HEK293 (cell line): ENCODE measurements at regions not wholly inside any gene's neighbourhood (a gene's known extent, or its start where the extent isn't known, plus 50 kb on each side); places are given as distances from the start of the nearest gene placed in this dataset.

Experiments
- CTCF ChIA-PET: fragments of 350-600 bp; formaldehyde crosslinking; extraction: SDS; loops from one replicate; lab custom pipeline; 2021; ENCODE audit warnings: antibody characterized with exemption; lab: Yijun Ruan, JAX
- POLR2A ChIA-PET: fragments of 300-600 bp; formaldehyde crosslinking; extraction: SDS; loops from one replicate; lab custom pipeline; 2020; ENCODE audit warnings: antibody characterized with exemption, inconsistent platforms; lab: Yijun Ruan, JAX
- H3K27ac ChIP-seq: fragments of 200-500 bp; sonication (Bioruptor generic); 2 replicates; pipeline ENCODE4 v1.5.1; 2014; ENCODE audit warnings: low read depth, low read length, control low read depth, inconsistent platforms; ENCODE audit errors: extremely low read depth
- H3K36me3 ChIP-seq, 2 experiments: fragments of 200-500 bp in 1 of 2; sonication (Bioruptor generic) in 1 of 2; 1 replicate in 1 of 2; 2 replicates in 1 of 2; pipeline ENCODE4 v1.5.1; 2014 to 2017; ENCODE audit warnings: inconsistent platforms in 2 of 2, low read length in 2 of 2; ENCODE audit not compliant: control insufficient read depth in 2 of 2, insufficient read depth in 1 of 2
- H3K4me1 ChIP-seq: fragments of 200-500 bp; sonication (Bioruptor generic); 2 replicates; pipeline ENCODE4 v1.5.1; 2014; ENCODE audit warnings: mild to moderate bottlenecking, low read length, inconsistent platforms; ENCODE audit not compliant: control insufficient read depth, insufficient read depth
- H3K4me3 ChIP-seq: 2 replicates; pipeline ENCODE4 v1.5.1; 2011; ENCODE audit warnings: low read depth, mild to moderate bottlenecking, control low read depth, low read length, moderate library complexity
- H3K9me3 ChIP-seq: fragments of 200-500 bp; sonication (Bioruptor generic); 2 replicates; pipeline ENCODE4 v1.5.1; 2014; ENCODE audit warnings: low read depth, low read length, inconsistent platforms; ENCODE audit not compliant: control insufficient read depth, insufficient read depth
- BCL11B ChIP-seq: fragments of 450-650 bp; formaldehyde crosslinking; IDR thresholded peaks from 2 replicates; pipeline ENCODE4 v1.5.1; 2016; ENCODE audit warnings: low read depth, missing biosample characterization, missing genetic modification characterization
- FEZF1 ChIP-seq: fragments of 450-650 bp; formaldehyde crosslinking; IDR thresholded peaks from 2 replicates; pipeline ENCODE4 v1.5.1; 2016; ENCODE audit warnings: missing biosample characterization, missing genetic modification characterization
- HOXC10 ChIP-seq: sonication (generic); formaldehyde crosslinking; IDR thresholded peaks from 2 replicates; pipeline ENCODE4 v1.8.1; 2023; ENCODE audit warnings: mild to moderate bottlenecking, missing genetic modification reagents
- KLF16 ChIP-seq: fragments of 450-650 bp; formaldehyde crosslinking; IDR thresholded peaks from 2 replicates; pipeline ENCODE4 v1.5.1; 2017; ENCODE audit warnings: missing biosample characterization, missing genetic modification characterization
- PRDM1 ChIP-seq: fragments of 450-650 bp; formaldehyde crosslinking; IDR thresholded peaks from 2 replicates; pipeline ENCODE4; 2016; ENCODE audit warnings: missing biosample characterization, missing genetic modification characterization
- REPIN1 ChIP-seq: fragments of 450-650 bp; formaldehyde crosslinking; IDR thresholded peaks from 2 replicates; pipeline ENCODE4 v1.5.1; 2017; ENCODE audit warnings: missing biosample characterization, missing genetic modification characterization, low read depth
- REST ChIP-seq: fragments of 450-650 bp; formaldehyde crosslinking; IDR thresholded peaks from 2 replicates; pipeline ENCODE4 v1.5.1; 2016; ENCODE audit warnings: missing biosample characterization, missing genetic modification characterization
- TRIM28 ChIP-seq: IDR thresholded peaks from 2 replicates; pipeline ENCODE4 v1.6.1; 2011; ENCODE audit warnings: low read length, control low read depth, borderline replicate concordance
- ZBTB7A ChIP-seq: fragments of 450-650 bp; formaldehyde crosslinking; IDR thresholded peaks from 2 replicates; pipeline ENCODE4 v1.5.1; 2016; ENCODE audit warnings: low read depth, missing biosample characterization, missing genetic modification characterization
- ZEB2 ChIP-seq: fragments of 450-650 bp; formaldehyde crosslinking; IDR thresholded peaks from 2 replicates; pipeline ENCODE4 v1.5.1; 2016; ENCODE audit warnings: missing biosample characterization, missing genetic modification characterization
- ZFP41 ChIP-seq: fragments of 450-650 bp; formaldehyde crosslinking; IDR thresholded peaks from 2 replicates; pipeline ENCODE4 v1.5.1; 2016; ENCODE audit warnings: missing biosample characterization, missing genetic modification characterization, borderline replicate concordance
- ZNF121 ChIP-seq: fragments of 450-650 bp; formaldehyde crosslinking; IDR thresholded peaks from 2 replicates; pipeline ENCODE4 v1.5.1; 2016; ENCODE audit warnings: missing biosample characterization, missing genetic modification characterization
- ZNF211 ChIP-seq: fragments of 450-650 bp; formaldehyde crosslinking; IDR thresholded peaks from 2 replicates; pipeline ENCODE4 v1.5.1; 2016; ENCODE audit warnings: low read depth, missing biosample characterization, missing genetic modification characterization
- ZNF37A ChIP-seq: fragments of 450-650 bp; IDR thresholded peaks from 2 replicates; pipeline ENCODE4 v1.5.1; 2018; ENCODE audit warnings: missing biosample characterization, missing genetic modification characterization
- ZNF473 ChIP-seq: fragments of 450-650 bp; formaldehyde crosslinking; IDR thresholded peaks from 2 replicates; pipeline ENCODE4 v1.5.1; 2017; ENCODE audit warnings: missing biosample characterization, missing genetic modification characterization
- ZNF530 ChIP-seq: fragments of 450-650 bp; formaldehyde crosslinking; IDR thresholded peaks from 2 replicates; pipeline ENCODE4 v1.5.1; 2016; ENCODE audit warnings: low read depth, missing biosample characterization, missing genetic modification characterization
- ZNF549 ChIP-seq: fragments of 450-650 bp; IDR thresholded peaks from 2 replicates; pipeline ENCODE4 v1.5.1; 2018; ENCODE audit warnings: missing biosample characterization, missing genetic modification characterization, mild to moderate bottlenecking, inconsistent platforms, moderate library complexity
- ZNF561 ChIP-seq: fragments of 450-650 bp; IDR thresholded peaks from 2 replicates; pipeline ENCODE4 v1.5.1; 2018; ENCODE audit warnings: missing biosample characterization, missing genetic modification characterization, borderline replicate concordance
- ZNF621 ChIP-seq: fragments of 450-650 bp; formaldehyde crosslinking; IDR thresholded peaks from 2 replicates; pipeline ENCODE4 v1.5.1; 2017; ENCODE audit warnings: missing biosample characterization, missing genetic modification characterization
- ZNF837 ChIP-seq: fragments of 450-650 bp; formaldehyde crosslinking; IDR thresholded peaks from 2 replicates; pipeline ENCODE4 v1.5.1; 2016; ENCODE audit warnings: missing biosample characterization, missing genetic modification characterization
- ZXDB ChIP-seq: fragments of 450-650 bp; formaldehyde crosslinking; IDR thresholded peaks from 2 replicates; pipeline ENCODE4 v1.5.1; 2016; ENCODE audit warnings: missing biosample characterization, missing genetic modification characterization
- TF ChIP-seq, protein P1 (sequence below): fragments of 450-650 bp; formaldehyde crosslinking; optimal IDR thresholded peaks from 2 replicates; pipeline ENCODE3; 2016; ENCODE audit warnings: missing biosample characterization, mild to moderate bottlenecking, missing genetic modification characterization

DNA sequence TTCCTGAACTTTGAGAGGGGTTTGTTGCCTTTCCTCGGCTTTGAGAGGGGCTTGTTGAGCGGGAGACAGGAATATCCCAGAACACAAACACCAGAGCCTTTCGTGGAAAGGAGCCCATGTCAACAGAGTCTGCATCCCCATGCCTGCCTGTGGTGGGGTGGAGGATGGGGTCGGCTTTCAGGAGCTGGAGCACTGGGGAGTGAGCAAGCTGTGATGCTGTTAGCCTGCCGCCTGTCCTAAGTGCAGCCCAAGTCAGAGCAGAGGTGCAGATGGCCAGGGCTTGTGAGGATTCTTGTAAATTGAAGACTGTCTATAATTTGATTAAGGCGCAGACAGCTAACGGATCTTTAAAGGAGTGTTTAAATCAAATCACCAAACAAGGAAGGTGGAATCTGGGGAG, 103.3 kb upstream of the ANK2 start (continued):
- no peak for TF ChIP-seq ZNF473 (tag by site-specific recombination)
- no peak for TF ChIP-seq ZNF121 (tag by site-specific recombination)
- TF ChIP-seq ZBTB7A (tag by site-specific recombination): no peak
- TF ChIP-seq ZNF561 (tag by site-specific recombination): no peak
- TF ChIP-seq, protein P1, sequence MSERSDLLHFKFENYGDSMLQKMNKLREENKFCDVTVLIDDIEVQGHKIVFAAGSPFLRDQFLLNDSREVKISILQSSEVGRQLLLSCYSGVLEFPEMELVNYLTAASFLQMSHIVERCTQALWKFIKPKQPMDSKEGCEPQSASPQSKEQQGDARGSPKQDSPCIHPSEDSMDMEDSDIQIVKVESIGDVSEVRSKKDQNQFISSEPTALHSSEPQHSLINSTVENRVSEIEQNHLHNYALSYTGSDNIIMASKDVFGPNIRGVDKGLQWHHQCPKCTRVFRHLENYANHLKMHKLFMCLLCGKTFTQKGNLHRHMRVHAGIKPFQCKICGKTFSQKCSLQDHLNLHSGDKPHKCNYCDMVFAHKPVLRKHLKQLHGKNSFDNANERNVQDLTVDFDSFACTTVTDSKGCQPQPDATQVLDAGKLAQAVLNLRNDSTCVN: no peak
- TF ChIP-seq, all 188 proteins: peak for 0

DNA sequence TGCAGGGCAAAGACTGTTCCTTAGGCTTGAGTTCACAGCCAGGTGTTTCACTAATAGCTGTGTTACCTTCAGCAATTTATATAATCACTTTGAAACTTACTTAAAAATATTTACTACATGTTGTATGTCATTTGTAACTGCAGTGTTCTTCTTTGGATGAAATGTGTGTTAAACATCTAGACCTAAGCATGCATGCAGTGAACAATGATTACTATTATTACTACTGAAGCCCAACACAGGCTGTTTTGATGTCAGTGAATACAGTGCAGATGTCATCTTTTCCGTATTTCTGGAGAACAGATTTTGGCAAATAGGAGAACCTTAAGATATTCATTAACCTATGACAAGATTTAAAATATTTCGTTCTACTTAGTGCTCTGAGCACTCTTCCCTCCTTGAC, 101.8 kb upstream of the ANK2 start:
- no peaks in the 10 kb centered on the region for H3K36me3 ChIP-seq
- no peak for TF ChIP-seq ZNF530 (tag by site-specific recombination)
- TF ChIP-seq ZNF549: no peak
- no peak for TF ChIP-seq TRIM28
- no peak for TF ChIP-seq HOXC10
- no peak for TF ChIP-seq KLF16 (tag by site-specific recombination)
- TF ChIP-seq ZNF37A: no peak
- TF ChIP-seq ZNF837: no peak
- TF ChIP-seq BCL11B (tag by site-specific recombination): no peak
- TF ChIP-seq ZEB2: no peak
- TF ChIP-seq ZXDB (tag by site-specific recombination): no peak
- no peak for TF ChIP-seq ZNF621 (tag by site-specific recombination)
- no peak for TF ChIP-seq REST
- TF ChIP-seq REPIN1 (tag by site-specific recombination): no peak
- TF ChIP-seq PRDM1 (tag by site-specific recombination): no peak
- TF ChIP-seq ZNF211 (tag by site-specific recombination): no peak
- TF ChIP-seq ZFP41 (tag by site-specific recombination): no peak
- TF ChIP-seq FEZF1 (tag by site-specific recombination): no peak
- CTCF ChIA-PET: interaction anchor here (0.7 to 3.8 kb wide), 2 partner anchors 10 to 986 kb away, joined by 4 to 26 read pairs; no protein-coding TSS in a partner anchor
- no peaks in the 10 kb centered on the region for H3K9me3 ChIP-seq
- H3K4me1 ChIP-seq: no peaks in the 10 kb centered on the region
- no peak overlapping the region for H3K4me3 ChIP-seq
- no peak overlapping the region for H3K27ac ChIP-seq
- POLR2A ChIA-PET: no interaction called here
